ENCODE measurements at regions not wholly inside any gene's neighbourhood (a gene's known extent, or its start where the extent isn't known, plus 50 kb on each side); places are given as distances from the start of the nearest gene placed in this dataset.

DNA sequence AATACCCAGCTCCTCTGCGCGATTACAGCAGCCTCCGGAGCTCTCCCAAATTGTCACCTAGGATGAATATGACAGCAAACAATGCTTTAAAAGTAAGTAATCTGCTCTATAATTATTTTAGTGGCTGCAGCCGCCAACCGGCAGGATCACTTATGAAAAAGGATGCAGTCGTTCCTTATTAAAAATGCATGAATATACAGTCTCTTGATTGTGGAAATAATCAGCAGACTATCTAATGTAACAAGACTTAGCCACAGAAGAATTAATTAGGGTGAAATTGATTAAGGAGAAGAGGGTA lies 50.6 kb upstream of the CALM2 start:
- in situ Hi-C loops (cut with MboI; ENCODE audit: low pct_unique_long_range_greater_than_20kb, low sequenced_read_pairs, unreplicated experiment), result no loop called here
- TF ChIP-seq, protein P1, sequence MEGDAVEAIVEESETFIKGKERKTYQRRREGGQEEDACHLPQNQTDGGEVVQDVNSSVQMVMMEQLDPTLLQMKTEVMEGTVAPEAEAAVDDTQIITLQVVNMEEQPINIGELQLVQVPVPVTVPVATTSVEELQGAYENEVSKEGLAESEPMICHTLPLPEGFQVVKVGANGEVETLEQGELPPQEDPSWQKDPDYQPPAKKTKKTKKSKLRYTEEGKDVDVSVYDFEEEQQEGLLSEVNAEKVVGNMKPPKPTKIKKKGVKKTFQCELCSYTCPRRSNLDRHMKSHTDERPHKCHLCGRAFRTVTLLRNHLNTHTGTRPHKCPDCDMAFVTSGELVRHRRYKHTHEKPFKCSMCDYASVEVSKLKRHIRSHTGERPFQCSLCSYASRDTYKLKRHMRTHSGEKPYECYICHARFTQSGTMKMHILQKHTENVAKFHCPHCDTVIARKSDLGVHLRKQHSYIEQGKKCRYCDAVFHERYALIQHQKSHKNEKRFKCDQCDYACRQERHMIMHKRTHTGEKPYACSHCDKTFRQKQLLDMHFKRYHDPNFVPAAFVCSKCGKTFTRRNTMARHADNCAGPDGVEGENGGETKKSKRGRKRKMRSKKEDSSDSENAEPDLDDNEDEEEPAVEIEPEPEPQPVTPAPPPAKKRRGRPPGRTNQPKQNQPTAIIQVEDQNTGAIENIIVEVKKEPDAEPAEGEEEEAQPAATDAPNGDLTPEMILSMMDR (IDR thresholded peaks at IDR 0.05; ENCODE audit: extremely low read depth, insufficient read depth, missing control alignments), result no peak
- DNase-seq (ENCODE audit: low spot score), result no peak

DNA sequence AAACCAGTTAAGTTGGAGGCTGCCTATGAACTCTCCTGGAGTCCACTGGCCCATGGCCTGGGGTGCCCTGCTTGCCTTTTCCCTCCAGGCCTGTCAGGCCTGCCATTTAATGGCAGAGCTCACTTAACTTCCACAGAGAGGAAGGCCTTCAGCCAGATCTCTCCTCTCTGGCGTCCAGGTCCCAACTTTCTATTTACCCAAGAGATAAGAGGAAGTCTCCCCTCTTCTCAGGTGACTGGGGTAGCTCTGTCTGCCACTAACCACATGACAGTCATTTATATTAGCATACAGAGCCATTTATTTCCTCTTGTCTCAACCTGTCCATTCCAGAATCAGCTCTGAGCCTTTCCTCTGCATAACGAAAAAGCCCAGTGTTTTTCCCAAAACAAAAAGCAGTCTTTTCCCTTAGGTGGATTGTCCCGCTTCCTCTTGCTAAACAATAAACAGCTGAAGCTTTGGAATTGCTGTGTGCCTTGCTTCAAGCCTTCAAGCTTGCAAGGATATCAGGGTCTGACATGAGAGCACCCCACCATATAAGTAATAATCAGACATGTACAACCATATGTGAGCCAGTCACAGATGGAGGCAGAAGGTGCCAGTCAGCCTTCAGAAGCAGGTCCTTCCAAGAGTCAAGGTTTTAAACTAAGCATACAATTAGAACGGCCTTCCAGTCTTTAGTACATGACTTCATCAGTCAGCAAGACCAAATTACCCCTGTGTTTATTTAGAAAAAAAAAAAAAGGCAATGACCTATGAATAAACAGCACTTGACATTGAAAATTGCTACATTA lies 50.0 kb upstream of the CALM2 start:
- DNase-seq (ENCODE audit: low spot score), result no peak
- in situ Hi-C loops (cut with MboI; ENCODE audit: low pct_unique_long_range_greater_than_20kb, low sequenced_read_pairs, unreplicated experiment), result no loop called here
- TF ChIP-seq, protein P1 (IDR thresholded peaks at IDR 0.05; ENCODE audit: extremely low read depth, insufficient read depth, missing control alignments), result no peak
